ENCODE measurements at regions not wholly inside any gene's neighbourhood (a gene's known extent, or its start where the extent isn't known, plus 50 kb on each side); places are given as distances from the start of the nearest gene placed in this dataset.

GRCh38 chr6:50958148-50958697 is 139.6 kb downstream of the TFAP2B start:
- no peak overlapping the region for H3K27ac Mint-ChIP-seq
- H3K27ac ChIP-seq (ENCODE audit: low read depth in 1 of 2, low read length in 2 of 2): no peak overlapping the region
- DNase-seq: no peak
- H3K9me3 ChIP-seq (ENCODE audit: control insufficient read depth in 1 of 2, insufficient read depth in 1 of 2, low read length in 2 of 2): no peaks in the 10 kb centered on the region
- TF ChIP-seq CTCF (IDR thresholded peaks at IDR 0.05): no peak
- H3K4me1 Mint-ChIP-seq (ENCODE audit: low read depth): no peaks in the 10 kb centered on the region
- H3K27me3 ChIP-seq (ENCODE audit: control insufficient read depth in 1 of 2, insufficient read depth in 2 of 2, low read length in 2 of 2): no peaks in the 10 kb centered on the region
- no peak for ATAC-seq (ENCODE audit: poor library complexity)
- intact Hi-C loops (cut with DNase I, micrococcal nuclease): no loop called here
- H3K9me3 Mint-ChIP-seq: no peaks in the 10 kb centered on the region
- ChIA-PET POLR2A (no interaction called here), CTCF (no interaction called here)
- H3K4me1 ChIP-seq (ENCODE audit: insufficient read depth, low read length): no peaks in the 10 kb centered on the region
- H3K36me3 ChIP-seq (ENCODE audit: insufficient read depth, low read length): no peaks in the 10 kb centered on the region
- no peaks in the 10 kb centered on the region for H3K27me3 Mint-ChIP-seq
- H3K4me3 ChIP-seq (ENCODE audit: low read length): no peak overlapping the region
- no peak overlapping the region for H3K4me3 Mint-ChIP-seq
- no peaks in the 10 kb centered on the region for H3K36me3 Mint-ChIP-seq (ENCODE audit: low read depth)

GRCh38 chr6:50959081-50959641 is 140.5 kb downstream of the TFAP2B start:
- Histone ChIP-seq H3K27ac (ENCODE audit: low read depth in 1 of 2, low read length in 2 of 2) (no peak overlapping the region), H3K9me3 (ENCODE audit: control insufficient read depth in 1 of 2, insufficient read depth in 1 of 2, low read length in 2 of 2) (no peaks in the 10 kb centered on the region), H3K4me1 (ENCODE audit: insufficient read depth, low read length) (no peaks in the 10 kb centered on the region), H3K27me3 (ENCODE audit: control insufficient read depth in 1 of 2, insufficient read depth in 2 of 2, low read length in 2 of 2) (no peaks in the 10 kb centered on the region), H3K4me3 (ENCODE audit: low read length) (no peak overlapping the region), H3K36me3 (ENCODE audit: insufficient read depth, low read length) (no peaks in the 10 kb centered on the region)
- H3K27ac Mint-ChIP-seq: no peak overlapping the region
- ATAC-seq (ENCODE audit: poor library complexity) (no peak), DNase-seq (no peak)
- H3K36me3 Mint-ChIP-seq (ENCODE audit: low read depth): no peaks in the 10 kb centered on the region
- H3K9me3 Mint-ChIP-seq: peaks cover 4% of the 10 kb centered on the region
- POLR2A ChIA-PET: no interaction called here
- intact Hi-C loops (cut with DNase I, micrococcal nuclease): no loop called here
- TF ChIP-seq CTCF (IDR thresholded peaks at IDR 0.05): no peak
- H3K4me3 Mint-ChIP-seq: no peak overlapping the region
- H3K4me1 Mint-ChIP-seq (ENCODE audit: low read depth): no peaks in the 10 kb centered on the region
- CTCF ChIA-PET: no interaction called here
- no peaks in the 10 kb centered on the region for H3K27me3 Mint-ChIP-seq

- H3K27ac ChIP-seq (ENCODE audit: low read depth in 1 of 2, low read length in 2 of 2): no peak overlapping the region
- POLR2A ChIA-PET: no interaction called here
- H3K9me3 ChIP-seq (ENCODE audit: control insufficient read depth in 1 of 2, insufficient read depth in 1 of 2, low read length in 2 of 2): no peaks in the 10 kb centered on the region
- CTCF ChIA-PET: no interaction called here
- intact Hi-C loops (cut with DNase I, micrococcal nuclease): no loop called here
- no peaks in the 10 kb centered on the region for H3K36me3 ChIP-seq (ENCODE audit: insufficient read depth, low read length)
- no peak for TF ChIP-seq CTCF (IDR thresholded peaks at IDR 0.05)
- H3K4me3 ChIP-seq (ENCODE audit: low read length): no peak overlapping the region
- no peaks in the 10 kb centered on the region for H3K27me3 ChIP-seq (ENCODE audit: control insufficient read depth in 1 of 2, insufficient read depth in 2 of 2, low read length in 2 of 2)
- DNase-seq (no peak), ATAC-seq (ENCODE audit: poor library complexity) (no peak)
- no peaks in the 10 kb centered on the region for H3K4me1 ChIP-seq (ENCODE audit: insufficient read depth, low read length)
- no peak overlapping the region for H3K27ac Mint-ChIP-seq
- no peaks in the 10 kb centered on the region for H3K27me3 Mint-ChIP-seq
- no peak overlapping the region for H3K4me3 Mint-ChIP-seq
- H3K36me3 Mint-ChIP-seq (ENCODE audit: low read depth): no peaks in the 10 kb centered on the region
- peaks cover 5% of the 10 kb centered on the region for H3K9me3 Mint-ChIP-seq
- no peaks in the 10 kb centered on the region for H3K4me1 Mint-ChIP-seq (ENCODE audit: low read depth)
These were observed 142.9 kb downstream of the TFAP2B start for GRCh38 chr6:50961611-50962010.

All from CD4-positive, alpha-beta T cell (primary cell).